ENCODE measurements at regions not wholly inside any gene's neighbourhood (a gene's known extent, or its start where the extent isn't known, plus 50 kb on each side); places are given as distances from the start of the nearest gene placed in this dataset.
"Not testable (repeated sequence)": the region's sequence is repeated elsewhere in the genome, so short reads cannot be mapped to it uniquely, and the experiment has no call there.

- CTCF ChIA-PET, result no interaction called here
- peak in 1 of 4 experiments; percentile 59 for ATAC-seq (replicated peaks in 1 of 4)
- H3K4me3 Mint-ChIP-seq, result peak overlapping the region; percentile 2 to 6 (median 4)
- peak overlapping the region; percentile 0 for H3K27ac Mint-ChIP-seq
- H3K27ac ChIP-seq (ENCODE audit: low read length), result no peak overlapping the region
- 51% methylated on average over 10 of the region's 12 CpGs for WGBS (ENCODE audit: insufficient coverage)
- POLR2A ChIA-PET, result no interaction called here
- H3K4me3 ChIP-seq (ENCODE audit: control insufficient read depth in 1 of 2, extremely low read depth in 1 of 2, low read length in 1 of 2), result no peak overlapping the region
- H3K4me1 ChIP-seq (ENCODE audit: control insufficient read depth in 1 of 2, extremely low read depth in 1 of 2, insufficient read depth in 2 of 2, low read length in 2 of 2), result no peaks in the 10 kb centered on the region
- peaks cover 0 to 5% (median 0%) of the 10 kb centered on the region in 3 donors for H3K4me1 Mint-ChIP-seq
- H3K9me3 Mint-ChIP-seq, result peaks cover 0 to 4% (median 0%) of the 10 kb centered on the region in 3 donors
- H3K27me3 Mint-ChIP-seq, result no peaks in the 10 kb centered on the region
- H3K9me3 ChIP-seq, result no peaks in the 10 kb centered on the region
- no peaks in the 10 kb centered on the region for H3K27me3 ChIP-seq (replicated peaks in 1 of 2; ENCODE audit: control insufficient read depth in 2 of 2, extremely low read depth in 1 of 2, insufficient read depth in 2 of 2, low read length in 1 of 2)
- H3K36me3 Mint-ChIP-seq, result no peaks in the 10 kb centered on the region
- peak in 2 of 35 experiments; percentile 0 to 5 for DNase-seq
- no peaks in the 10 kb centered on the region for H3K36me3 ChIP-seq (ENCODE audit: control insufficient read depth in 2 of 2, extremely low read depth in 1 of 2, insufficient read depth in 1 of 2, low read length in 1 of 2)
Measured at GRCh38 chr1:82777240-82777639, 976.5 kb downstream of the ADGRL2 start.

GRCh38 chr1:82776730-82777129 lies 976.0 kb downstream of the ADGRL2 start:
- H3K27ac ChIP-seq (ENCODE audit: low read length); H3K36me3 Mint-ChIP-seq; H3K27me3 ChIP-seq (replicated peaks in 1 of 2; ENCODE audit: control insufficient read depth in 2 of 2, extremely low read depth in 1 of 2, insufficient read depth in 2 of 2, low read length in 1 of 2); H3K9me3 ChIP-seq; H3K4me1 ChIP-seq (ENCODE audit: control insufficient read depth in 1 of 2, extremely low read depth in 1 of 2, insufficient read depth in 2 of 2, low read length in 2 of 2); POLR2A ChIA-PET; CTCF ChIA-PET; ATAC-seq (replicated peaks in 1 of 4); H3K4me3 ChIP-seq (ENCODE audit: control insufficient read depth in 1 of 2, extremely low read depth in 1 of 2, low read length in 1 of 2); H3K27ac Mint-ChIP-seq; H3K36me3 ChIP-seq (ENCODE audit: control insufficient read depth in 2 of 2, extremely low read depth in 1 of 2, insufficient read depth in 1 of 2, low read length in 1 of 2); DNase-seq; H3K4me1 Mint-ChIP-seq; H3K4me3 Mint-ChIP-seq; H3K9me3 Mint-ChIP-seq; H3K27me3 Mint-ChIP-seq: not testable (repeated sequence)
- WGBS (ENCODE audit: insufficient coverage), result 94% methylated on average over 26 of the region's 30 CpGs

- ChIA-PET POLR2A (no interaction called here), CTCF (interaction anchor here in 1 of 2 donors (0.6 kb wide), 1 partner anchor 783 kb away, joined by 10 read pairs; no protein-coding TSS in a partner anchor)
- Histone ChIP-seq H3K4me3 (ENCODE audit: control insufficient read depth in 1 of 2, extremely low read depth in 1 of 2, low read length in 1 of 2) (no peak overlapping the region), H3K9me3 (no peaks in the 10 kb centered on the region), H3K36me3 (ENCODE audit: control insufficient read depth in 2 of 2, extremely low read depth in 1 of 2, insufficient read depth in 1 of 2, low read length in 1 of 2) (no peaks in the 10 kb centered on the region), H3K4me1 (ENCODE audit: control insufficient read depth in 1 of 2, extremely low read depth in 1 of 2, insufficient read depth in 2 of 2, low read length in 2 of 2) (no peaks in the 10 kb centered on the region), H3K27ac (ENCODE audit: low read length) (no peak overlapping the region), H3K27me3 (replicated peaks in 1 of 2; ENCODE audit: control insufficient read depth in 2 of 2, extremely low read depth in 1 of 2, insufficient read depth in 2 of 2, low read length in 1 of 2) (no peaks in the 10 kb centered on the region)
- peaks cover 0 to 5% (median 0%) of the 10 kb centered on the region in 3 donors for H3K4me1 Mint-ChIP-seq
- WGBS (ENCODE audit: insufficient coverage), result 96% methylated on average over 10 of the region's 12 CpGs
- H3K9me3 Mint-ChIP-seq, result peaks cover 0 to 4% (median 0%) of the 10 kb centered on the region in 3 donors
- H3K27ac Mint-ChIP-seq, result no peak overlapping the region
- ATAC-seq (replicated peaks in 1 of 4), result no peak
- H3K4me3 Mint-ChIP-seq, result no peak overlapping the region
- H3K27me3 Mint-ChIP-seq, result peaks cover 0 to 5% of the 10 kb centered on the region in 2 donors
- DNase-seq, result peak in 4 of 35 experiments; percentile 7 to 28 (median 16)
- H3K36me3 Mint-ChIP-seq, result no peaks in the 10 kb centered on the region
Measured at GRCh38 chr1:82775406-82776000, 974.8 kb downstream of the ADGRL2 start.

GRCh38 chr1:82762829-82763532 lies 962.2 kb downstream of the ADGRL2 start:
- H3K36me3 Mint-ChIP-seq, result no peaks in the 10 kb centered on the region
- Histone ChIP-seq H3K27ac (ENCODE audit: low read length) (no peak overlapping the region), H3K9me3 (no peaks in the 10 kb centered on the region), H3K36me3 (ENCODE audit: control insufficient read depth in 2 of 2, extremely low read depth in 1 of 2, insufficient read depth in 1 of 2, low read length in 1 of 2) (no peaks in the 10 kb centered on the region), H3K4me1 (ENCODE audit: control insufficient read depth in 1 of 2, extremely low read depth in 1 of 2, insufficient read depth in 2 of 2, low read length in 2 of 2) (no peaks in the 10 kb centered on the region), H3K27me3 (replicated peaks in 1 of 2; ENCODE audit: control insufficient read depth in 2 of 2, extremely low read depth in 1 of 2, insufficient read depth in 2 of 2, low read length in 1 of 2) (no peaks in the 10 kb centered on the region), H3K4me3 (ENCODE audit: control insufficient read depth in 1 of 2, extremely low read depth in 1 of 2, low read length in 1 of 2) (no peak overlapping the region)
- DNase-seq, result no peak
- H3K4me1 Mint-ChIP-seq, result no peaks in the 10 kb centered on the region
- H3K27me3 Mint-ChIP-seq, result peaks cover 1 to 4% of the 10 kb centered on the region in 2 donors
- no peak overlapping the region for H3K27ac Mint-ChIP-seq
- no peaks in the 10 kb centered on the region for H3K9me3 Mint-ChIP-seq
- ChIA-PET POLR2A (no interaction called here), CTCF (no interaction called here)
- ATAC-seq (replicated peaks in 1 of 4), result no peak
- no peak overlapping the region for H3K4me3 Mint-ChIP-seq

- peaks cover 1 to 4% of the 10 kb centered on the region in 2 donors for H3K27me3 Mint-ChIP-seq
- Histone ChIP-seq H3K27ac (ENCODE audit: low read length) (no peak overlapping the region), H3K9me3 (no peaks in the 10 kb centered on the region), H3K27me3 (replicated peaks in 1 of 2; ENCODE audit: control insufficient read depth in 2 of 2, extremely low read depth in 1 of 2, insufficient read depth in 2 of 2, low read length in 1 of 2) (no peaks in the 10 kb centered on the region), H3K36me3 (ENCODE audit: control insufficient read depth in 2 of 2, extremely low read depth in 1 of 2, insufficient read depth in 1 of 2, low read length in 1 of 2) (no peaks in the 10 kb centered on the region), H3K4me3 (ENCODE audit: control insufficient read depth in 1 of 2, extremely low read depth in 1 of 2, low read length in 1 of 2) (no peak overlapping the region), H3K4me1 (ENCODE audit: control insufficient read depth in 1 of 2, extremely low read depth in 1 of 2, insufficient read depth in 2 of 2, low read length in 2 of 2) (no peaks in the 10 kb centered on the region)
- no peaks in the 10 kb centered on the region for H3K36me3 Mint-ChIP-seq
- ChIA-PET CTCF (interaction anchor here in 1 of 2 donors (0.6 kb wide), 1 partner anchor 976 kb away, joined by 4 read pairs; no protein-coding TSS in a partner anchor), POLR2A (interaction anchor here in 1 of 2 donors (0.6 kb wide), 1 partner anchor 1146 kb away, joined by 3 read pairs; no protein-coding TSS in a partner anchor)
- WGBS (ENCODE audit: insufficient coverage), result 33% methylated on average over 1 of the region's 3 CpGs
- ATAC-seq (replicated peaks in 1 of 4) (no peak), DNase-seq (no peak)
- H3K27ac Mint-ChIP-seq, result no peak overlapping the region
- no peak overlapping the region for H3K4me3 Mint-ChIP-seq
- H3K9me3 Mint-ChIP-seq, result no peaks in the 10 kb centered on the region
- no peaks in the 10 kb centered on the region for H3K4me1 Mint-ChIP-seq
Measured at GRCh38 chr1:82759035-82759434, 958.3 kb downstream of the ADGRL2 start.

GRCh38 chr1:82755671-82756070 lies 954.9 kb downstream of the ADGRL2 start:
- Histone ChIP-seq H3K27ac (ENCODE audit: low read length) (no peak overlapping the region), H3K36me3 (ENCODE audit: control insufficient read depth in 2 of 2, extremely low read depth in 1 of 2, insufficient read depth in 1 of 2, low read length in 1 of 2) (no peaks in the 10 kb centered on the region), H3K9me3 (no peaks in the 10 kb centered on the region), H3K27me3 (replicated peaks in 1 of 2; ENCODE audit: control insufficient read depth in 2 of 2, extremely low read depth in 1 of 2, insufficient read depth in 2 of 2, low read length in 1 of 2) (no peaks in the 10 kb centered on the region), H3K4me3 (ENCODE audit: control insufficient read depth in 1 of 2, extremely low read depth in 1 of 2, low read length in 1 of 2) (no peak overlapping the region), H3K4me1 (ENCODE audit: control insufficient read depth in 1 of 2, extremely low read depth in 1 of 2, insufficient read depth in 2 of 2, low read length in 2 of 2) (no peaks in the 10 kb centered on the region)
- ChIA-PET POLR2A (no interaction called here), CTCF (no interaction called here)
- Mint-ChIP-seq H3K27ac (no peak overlapping the region), H3K4me3 (no peak overlapping the region), H3K27me3 (peaks cover 1 to 4% of the 10 kb centered on the region in 2 donors), H3K4me1 (no peaks in the 10 kb centered on the region), H3K9me3 (no peaks in the 10 kb centered on the region), H3K36me3 (no peaks in the 10 kb centered on the region)
- ATAC-seq (replicated peaks in 1 of 4) (no peak), DNase-seq (no peak)
- WGBS (ENCODE audit: insufficient coverage), result no CpG with 5 or more reads among the region's 4 CpGs

All from T-cell (primary cell).